ENCODE measurements at regions not wholly inside any gene's neighbourhood (a gene's known extent, or its start where the extent isn't known, plus 50 kb on each side); places are given as distances from the start of the nearest gene placed in this dataset.
"Not testable (repeated sequence)": the region's sequence is repeated elsewhere in the genome, so short reads cannot be mapped to it uniquely, and the experiment has no call there.

GRCh38 chr19:28397306-28397705 is 815.6 kb downstream of the UQCRFS1 start:
- no peak for DNase-seq

DNA sequence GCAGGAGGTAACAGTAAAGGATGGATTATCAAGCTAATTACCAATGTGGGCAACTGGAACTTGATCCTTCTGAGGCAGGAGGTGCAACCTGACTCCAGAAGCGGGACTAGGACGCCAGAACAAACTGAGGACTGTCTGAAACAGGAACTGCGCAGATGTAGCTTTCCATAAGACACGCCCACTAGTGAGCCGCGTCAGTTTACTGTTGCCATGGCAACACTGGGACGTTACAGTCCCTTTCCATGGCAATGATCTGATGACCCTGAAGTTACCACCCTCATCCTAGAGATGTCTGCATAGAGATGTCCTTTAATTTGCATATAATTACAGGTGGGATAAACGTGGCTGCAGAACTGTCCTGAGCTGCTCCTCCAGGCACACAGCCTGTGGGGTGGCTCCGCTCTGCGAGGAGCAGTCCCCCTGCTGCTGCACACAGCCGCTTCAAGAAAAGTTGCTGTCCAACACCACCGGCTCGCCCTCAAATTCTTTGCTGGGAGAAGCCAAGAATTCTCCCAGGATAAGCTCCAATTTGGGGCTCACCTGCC is 816.6 kb downstream of the UQCRFS1 start:
- no peak for DNase-seq

- peak; percentile 3 for DNase-seq
Observed at GRCh38 chr19:28394725-28395124, 818.2 kb downstream of the UQCRFS1 start.

GRCh38 chr19:28393574-28394336 is 819.2 kb downstream of the UQCRFS1 start:
- DNase-seq: peak; percentile 14

DNA sequence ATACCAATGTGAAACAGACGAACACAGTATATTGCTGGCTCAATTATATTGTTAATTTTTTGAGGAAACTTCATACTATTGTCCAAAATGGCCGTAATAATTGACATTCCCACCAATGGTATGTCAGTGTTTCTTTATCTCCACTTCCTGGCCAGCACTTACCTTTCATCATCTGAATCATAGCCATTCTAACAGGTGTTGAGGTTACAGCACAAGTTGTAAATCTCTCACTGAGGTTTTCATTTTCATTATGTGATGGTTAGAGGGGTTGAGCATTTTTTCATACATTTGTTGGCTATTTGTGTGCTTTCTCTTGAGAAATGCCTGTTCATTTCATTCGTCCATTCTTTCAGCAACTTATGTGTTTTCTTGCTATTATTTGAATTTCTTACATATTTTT is 824.0 kb downstream of the UQCRFS1 start:
- no peak for DNase-seq

GRCh38 chr19:28387507-28387906 is 825.4 kb downstream of the UQCRFS1 start:
- DNase-seq: no peak

DNA sequence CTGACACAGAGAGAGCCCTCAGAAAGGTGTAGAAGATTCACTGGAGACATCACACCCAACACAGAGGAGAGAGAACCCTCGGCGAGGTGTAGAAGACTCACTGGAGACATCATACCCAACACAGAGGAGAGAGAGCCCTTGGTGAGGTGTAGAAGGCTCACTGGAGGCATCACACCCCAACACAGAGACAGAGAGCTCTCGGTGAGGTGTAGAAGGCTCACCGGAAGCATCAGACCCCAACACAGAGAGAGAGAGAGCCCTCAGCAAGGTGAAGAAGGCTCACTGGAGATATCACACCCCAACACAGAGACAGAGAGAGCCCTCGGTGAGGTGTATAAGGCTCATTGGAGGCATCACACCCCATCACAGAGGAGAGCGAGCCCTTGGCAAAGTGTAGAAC is 826.5 kb downstream of the UQCRFS1 start:
- DNase-seq: no peak

DNA sequence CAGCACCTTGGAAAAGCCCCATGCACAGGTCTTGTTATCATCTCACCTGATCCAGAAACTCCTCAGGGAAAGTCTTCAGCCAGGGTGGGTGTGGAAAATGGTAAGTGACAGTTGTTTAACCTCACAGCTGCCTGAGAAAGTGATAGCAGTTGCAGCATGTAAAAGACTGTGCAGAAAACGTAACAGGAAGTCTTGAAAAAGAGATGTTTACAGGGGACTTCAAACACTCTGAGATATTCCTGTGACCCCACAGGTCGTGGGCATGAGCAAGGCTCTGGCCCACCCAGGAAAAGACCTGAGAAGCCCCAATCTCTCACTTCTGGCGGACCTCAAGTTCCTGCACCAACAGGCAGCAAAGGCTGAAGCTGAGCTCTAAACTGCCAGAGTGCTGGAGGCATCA is 826.9 kb downstream of the UQCRFS1 start:
- DNase-seq: no peak

DNA sequence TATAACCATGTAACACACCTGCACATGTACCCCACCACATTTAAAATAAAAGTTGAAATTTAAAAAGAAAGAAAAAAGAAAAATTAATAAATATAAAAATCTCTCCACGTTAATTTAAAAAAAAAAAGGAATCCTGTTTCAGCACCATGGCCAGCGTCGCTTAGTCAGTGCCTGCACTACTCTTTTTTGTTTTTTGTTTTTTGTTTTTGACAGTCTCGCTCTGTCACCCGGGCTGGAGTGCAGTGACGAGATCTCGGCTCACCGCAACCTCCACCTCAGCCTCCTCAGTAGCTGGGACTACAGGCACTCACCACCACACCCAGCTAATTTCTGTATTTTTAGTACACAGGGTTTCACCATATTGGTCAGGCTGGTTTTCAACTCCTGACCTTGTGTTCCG is 835.9 kb downstream of the UQCRFS1 start:
- peak; percentile 28 for DNase-seq

DNA sequence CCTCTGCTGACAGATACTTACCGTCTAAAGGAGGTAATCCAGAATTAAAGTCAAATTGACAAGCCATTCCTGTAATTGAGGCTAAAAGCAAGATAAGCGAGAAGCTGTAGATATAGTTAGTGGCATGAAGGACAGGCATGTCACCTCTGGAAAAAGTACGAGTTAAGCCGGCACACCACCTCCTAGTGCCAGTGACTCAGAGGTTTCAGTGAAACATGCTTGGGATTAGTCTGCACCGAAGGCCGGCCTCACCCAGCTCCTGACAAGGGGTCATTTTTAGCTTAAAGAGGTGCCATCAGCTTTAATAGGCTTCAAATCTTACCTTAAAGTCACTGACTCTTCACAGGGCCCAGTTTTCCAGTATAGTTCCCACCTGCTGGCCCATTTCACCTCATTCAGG is 838.0 kb downstream of the UQCRFS1 start:
- no peak for DNase-seq

DNA sequence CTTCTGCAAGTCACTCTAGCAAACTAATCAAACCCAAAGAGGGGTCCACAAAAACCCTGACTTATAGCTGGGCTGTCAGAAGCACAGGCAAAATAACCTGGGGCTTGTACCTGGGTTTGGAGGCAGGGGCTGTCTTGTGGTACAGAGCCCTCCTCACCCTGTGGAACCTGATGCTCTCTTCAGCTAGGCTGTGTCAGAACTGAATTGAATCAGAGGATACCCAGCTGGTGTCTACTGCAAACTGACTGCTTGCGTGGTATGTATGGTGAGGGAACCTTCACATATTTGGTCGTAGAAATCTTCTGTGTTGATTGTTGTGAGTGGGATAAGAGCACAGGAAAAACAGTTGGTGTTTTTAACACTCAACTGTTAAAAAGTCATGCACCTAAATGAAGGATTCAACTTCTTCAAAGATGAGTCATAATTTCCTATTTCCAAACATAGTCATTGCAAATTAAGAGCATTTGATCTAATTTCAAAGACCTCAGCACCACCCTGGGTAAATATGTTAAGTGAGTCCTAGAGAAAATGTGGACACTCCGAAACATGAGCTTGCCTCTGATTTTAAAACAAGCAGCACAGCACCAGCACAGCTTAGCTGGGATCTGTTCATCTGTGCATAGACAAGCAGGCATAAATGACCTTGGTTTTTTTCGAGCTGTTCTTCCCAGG is 840.2 kb downstream of the UQCRFS1 start:
- DNase-seq: no peak

DNA sequence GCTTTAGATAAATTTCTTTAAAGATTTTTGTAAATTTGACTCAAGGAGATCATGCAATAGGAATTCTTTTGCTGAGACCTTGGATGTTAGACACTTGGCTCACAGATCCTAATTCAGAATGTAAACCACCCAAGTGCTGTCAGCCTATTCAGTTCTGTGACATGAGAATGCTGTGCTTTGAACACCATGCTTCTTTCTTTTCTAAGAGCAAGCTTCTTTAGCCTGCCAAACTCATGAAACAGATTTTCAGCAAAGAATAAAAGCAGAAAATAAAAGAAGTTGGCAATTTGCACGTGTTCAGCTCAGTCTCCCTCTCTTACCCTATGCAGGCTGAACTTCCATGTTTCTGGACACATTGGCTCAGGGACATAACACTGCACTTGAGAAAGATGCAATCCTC is 845.8 kb downstream of the UQCRFS1 start:
- no peak for DNase-seq

GRCh38 chr19:28363254-28363653 is 849.7 kb downstream of the UQCRFS1 start:
- DNase-seq: no peak

DNA sequence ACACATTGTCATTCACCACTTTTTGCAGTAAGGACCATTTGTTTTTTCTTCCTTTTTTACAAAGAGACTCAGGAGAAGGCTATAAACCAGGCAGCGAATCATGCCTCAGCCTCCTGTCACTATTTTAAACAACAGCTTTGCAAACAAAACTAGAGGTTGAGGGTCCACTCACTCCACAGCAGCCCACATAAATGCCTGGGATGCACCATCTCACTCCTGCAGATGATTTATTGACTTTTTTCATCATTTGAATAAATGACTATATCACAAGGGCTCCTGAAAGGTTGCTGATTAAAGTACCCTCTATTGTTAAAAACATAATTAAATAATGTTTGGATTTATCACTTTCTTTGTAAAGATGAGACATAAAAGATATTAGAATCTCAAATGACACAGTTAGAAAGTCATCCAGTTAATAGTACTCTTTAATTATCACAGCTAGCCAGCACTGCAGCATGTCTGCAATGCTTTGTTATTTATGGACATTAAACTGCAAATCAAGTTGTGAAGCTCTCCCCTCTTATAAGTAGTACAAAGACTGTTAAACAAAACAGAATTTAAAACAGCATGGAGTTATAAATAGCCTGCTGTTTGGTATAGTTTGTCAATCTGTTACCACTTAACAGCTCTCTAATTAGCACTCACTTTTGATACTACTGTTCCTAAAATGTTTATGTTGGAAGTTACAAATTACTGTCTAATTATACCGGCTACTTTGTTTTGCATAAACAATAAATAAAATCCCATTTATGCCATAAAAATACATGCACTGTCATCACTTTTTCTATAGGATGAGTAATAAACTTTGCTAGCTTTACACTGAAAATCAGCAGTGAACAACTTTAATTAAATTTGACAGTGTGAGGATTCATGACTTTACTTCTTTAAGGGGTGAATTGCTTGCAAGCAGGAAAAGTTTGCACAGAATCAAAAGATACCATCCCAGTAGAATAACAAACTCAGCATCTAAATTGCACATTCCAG is 853.2 kb downstream of the UQCRFS1 start:
- no peak for DNase-seq

GRCh38 chr19:28358633-28359032 is 854.3 kb downstream of the UQCRFS1 start:
- no peak for DNase-seq

GRCh38 chr19:28351761-28352160 is 861.2 kb downstream of the UQCRFS1 start:
- DNase-seq: no peak

- DNase-seq: not testable (repeated sequence)
Observed at GRCh38 chr19:28351321-28351720, 861.6 kb downstream of the UQCRFS1 start.

- no peak for DNase-seq
Observed at GRCh38 chr19:28350673-28351072, 862.3 kb downstream of the UQCRFS1 start.

- no peak for DNase-seq
Observed at GRCh38 chr19:28350037-28350436, 862.9 kb downstream of the UQCRFS1 start.

GRCh38 chr19:28349604-28350003 is 863.3 kb downstream of the UQCRFS1 start:
- no peak for DNase-seq

DNA sequence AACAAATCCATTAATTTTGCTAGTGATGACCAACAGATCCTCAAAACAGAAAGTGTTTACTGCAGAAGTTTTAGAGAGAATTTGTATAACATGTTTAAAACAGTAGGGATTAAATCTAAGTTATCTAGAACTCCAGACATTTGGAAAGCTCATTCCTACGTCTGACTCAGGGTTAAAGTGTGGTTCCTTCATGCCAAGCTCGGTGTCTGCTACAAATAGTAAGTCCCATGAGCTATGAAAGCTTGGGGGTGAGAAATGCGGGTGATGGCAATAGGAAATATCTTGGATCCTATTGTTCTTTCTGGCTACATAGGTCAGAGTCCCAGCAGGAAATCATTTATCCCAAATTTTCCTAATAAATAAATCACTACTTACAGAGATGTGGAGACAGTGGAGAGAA is 867.1 kb downstream of the UQCRFS1 start:
- no peak for DNase-seq

- no peak for DNase-seq
Observed at GRCh38 chr19:28341810-28342350, 871.1 kb downstream of the UQCRFS1 start.

DNA sequence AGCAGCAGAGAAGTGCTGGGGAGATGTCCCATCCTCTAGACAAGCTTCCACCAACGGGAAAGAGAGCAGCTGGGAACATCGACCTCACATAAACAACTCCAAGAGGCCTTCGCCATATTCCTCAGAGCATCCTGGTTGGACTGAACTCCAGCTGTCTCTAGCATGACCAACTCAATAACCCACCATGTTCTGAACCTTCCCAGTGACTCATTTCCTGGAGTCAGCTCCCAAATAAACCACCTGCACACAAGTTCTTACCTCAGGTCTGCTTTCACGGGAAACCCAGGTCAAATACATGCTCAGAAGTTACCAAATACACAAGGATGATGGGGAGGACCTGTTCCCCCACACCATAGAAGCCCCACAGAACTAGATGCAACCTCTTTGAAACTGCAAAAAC is 878.5 kb downstream of the UQCRFS1 start:
- no peak for DNase-seq

Data from hematopoietic multipotent progenitor cell treated with erythropoietin and hydrocortisone succinate and interleukin-3 and kit ligand, for 6 days (in vitro differentiated cells).